ENCODE measurements at regions not wholly inside any gene's neighbourhood (a gene's known extent, or its start where the extent isn't known, plus 50 kb on each side); places are given as distances from the start of the nearest gene placed in this dataset.

- Histone ChIP-seq H3K4me2 (ENCODE audit: low read length) (no peak overlapping the region), H4K20me1 (ENCODE audit: control insufficient read depth, insufficient read depth, low read depth, low read length) (no peaks in the 10 kb centered on the region), H3K4me1 (ENCODE audit: control insufficient read depth, low read length) (no peaks in the 10 kb centered on the region), H3K27ac (ENCODE audit: low read depth, low read length) (no peak overlapping the region), H3K9me3 (ENCODE audit: control insufficient read depth, insufficient read depth, low read length) (no peaks in the 10 kb centered on the region), H3K79me2 (ENCODE audit: control insufficient read depth, low read length) (no peaks in the 10 kb centered on the region), H3F3A (ENCODE audit: control insufficient read depth, insufficient read depth) (no peaks in the 10 kb centered on the region), H3K9me2 (replicated peaks; ENCODE audit: control insufficient read depth, low read length) (no peaks in the 10 kb centered on the region), H3K36me3 (ENCODE audit: control insufficient read depth, low read length) (no peaks in the 10 kb centered on the region), H3K27me3 (ENCODE audit: control insufficient read depth, low read length) (no peaks in the 10 kb centered on the region), H3K4me3 (ENCODE audit: low read length) (no peak overlapping the region)
- TF ChIP-seq CTCF (IDR thresholded peaks at IDR 0.05; ENCODE audit: low read depth, low read length, poor library complexity, severe bottlenecking) = no peak
Measured at GRCh38 chr11:113571531-113571930, 96.3 kb upstream of the DRD2 start.

GRCh38 chr11:113570906-113571305, 95.7 kb upstream of the DRD2 start:
- Histone ChIP-seq H3K4me2 (ENCODE audit: low read length) (no peak overlapping the region), H3K4me3 (ENCODE audit: low read length) (no peak overlapping the region), H3K36me3 (ENCODE audit: control insufficient read depth, low read length) (no peaks in the 10 kb centered on the region), H3K79me2 (ENCODE audit: control insufficient read depth, low read length) (no peaks in the 10 kb centered on the region), H3K9me2 (replicated peaks; ENCODE audit: control insufficient read depth, low read length) (no peaks in the 10 kb centered on the region), H3K4me1 (ENCODE audit: control insufficient read depth, low read length) (no peaks in the 10 kb centered on the region), H3F3A (ENCODE audit: control insufficient read depth, insufficient read depth) (no peaks in the 10 kb centered on the region), H4K20me1 (ENCODE audit: control insufficient read depth, insufficient read depth, low read depth, low read length) (no peaks in the 10 kb centered on the region), H3K9me3 (ENCODE audit: control insufficient read depth, insufficient read depth, low read length) (no peaks in the 10 kb centered on the region), H3K27me3 (ENCODE audit: control insufficient read depth, low read length) (peaks cover 2% of the 10 kb centered on the region; the same call in 1 of the 2 replicates), H3K27ac (ENCODE audit: low read depth, low read length) (no peak overlapping the region)
- TF ChIP-seq CTCF (IDR thresholded peaks at IDR 0.05; ENCODE audit: low read depth, low read length, poor library complexity, severe bottlenecking) = no peak
- TF ChIP-seq EZH2phosphoT487 (IDR thresholded peaks at IDR 0.05; ENCODE audit: borderline replicate concordance, low read length) = no peak

- H3K36me3 ChIP-seq (ENCODE audit: control insufficient read depth, low read length) = no peaks in the 10 kb centered on the region
- H3K79me2 ChIP-seq (ENCODE audit: control insufficient read depth, low read length) = no peaks in the 10 kb centered on the region
- no peaks in the 10 kb centered on the region for H3K4me1 ChIP-seq (ENCODE audit: control insufficient read depth, low read length)
- TF ChIP-seq EZH2phosphoT487 (IDR thresholded peaks at IDR 0.05; ENCODE audit: borderline replicate concordance, low read length) (no peak), CTCF (IDR thresholded peaks at IDR 0.05; ENCODE audit: low read depth, low read length, poor library complexity, severe bottlenecking) (no peak)
- no peak overlapping the region for H3K4me3 ChIP-seq (ENCODE audit: low read length)
- no peak overlapping the region for H3K4me2 ChIP-seq (ENCODE audit: low read length)
- H3K9me2 ChIP-seq (replicated peaks; ENCODE audit: control insufficient read depth, low read length) = no peaks in the 10 kb centered on the region
- H3K27me3 ChIP-seq (ENCODE audit: control insufficient read depth, low read length) = peaks cover 2% of the 10 kb centered on the region; the same call in 1 of the 2 replicates
- H4K20me1 ChIP-seq (ENCODE audit: control insufficient read depth, insufficient read depth, low read depth, low read length) = no peaks in the 10 kb centered on the region
- H3F3A ChIP-seq (ENCODE audit: control insufficient read depth, insufficient read depth) = no peaks in the 10 kb centered on the region
- H3K9me3 ChIP-seq (ENCODE audit: control insufficient read depth, insufficient read depth, low read length) = no peaks in the 10 kb centered on the region
- H3K27ac ChIP-seq (ENCODE audit: low read depth, low read length) = no peak overlapping the region
Measured at GRCh38 chr11:113569391-113569790, 94.2 kb upstream of the DRD2 start.

- H3K9me3 ChIP-seq (ENCODE audit: control insufficient read depth, insufficient read depth, low read length) = no peaks in the 10 kb centered on the region
- peaks cover 2% of the 10 kb centered on the region; the same call in 1 of the 2 replicates for H3K27me3 ChIP-seq (ENCODE audit: control insufficient read depth, low read length)
- H3K4me1 ChIP-seq (ENCODE audit: control insufficient read depth, low read length) = no peaks in the 10 kb centered on the region
- H3K4me2 ChIP-seq (ENCODE audit: low read length) = no peak overlapping the region
- no peak overlapping the region for H3K27ac ChIP-seq (ENCODE audit: low read depth, low read length)
- no peaks in the 10 kb centered on the region for H3K36me3 ChIP-seq (ENCODE audit: control insufficient read depth, low read length)
- H4K20me1 ChIP-seq (ENCODE audit: control insufficient read depth, insufficient read depth, low read depth, low read length) = no peaks in the 10 kb centered on the region
- TF ChIP-seq EZH2phosphoT487 (IDR thresholded peaks at IDR 0.05; ENCODE audit: borderline replicate concordance, low read length) (no peak), CTCF (IDR thresholded peaks at IDR 0.05; ENCODE audit: low read depth, low read length, poor library complexity, severe bottlenecking) (no peak)
- no peak overlapping the region for H3K4me3 ChIP-seq (ENCODE audit: low read length)
- no peaks in the 10 kb centered on the region for H3K79me2 ChIP-seq (ENCODE audit: control insufficient read depth, low read length)
- no peaks in the 10 kb centered on the region for H3F3A ChIP-seq (ENCODE audit: control insufficient read depth, insufficient read depth)
- no peaks in the 10 kb centered on the region for H3K9me2 ChIP-seq (replicated peaks; ENCODE audit: control insufficient read depth, low read length)
Measured at GRCh38 chr11:113568566-113568965, 93.4 kb upstream of the DRD2 start.
